ENCODE measurements at regions not wholly inside any gene's neighbourhood (a gene's known extent, or its start where the extent isn't known, plus 50 kb on each side); places are given as distances from the start of the nearest gene placed in this dataset.

- H3K36me3 ChIP-seq, result no peaks in the 10 kb centered on the region
- no peak for TF ChIP-seq CTCF (IDR thresholded peaks at IDR 0.05; ENCODE audit: low read depth, low read length)
Observed at GRCh38 chr6:165191461-165191860, 117.9 kb downstream of the C6orf118 start.

GRCh38 chr6:165186441-165187205 is 122.8 kb downstream of the C6orf118 start:
- Histone ChIP-seq H3K9me3 (no peaks in the 10 kb centered on the region), H3K36me3 (no peaks in the 10 kb centered on the region), H3K4me3 (ENCODE audit: low read depth, low read length) (no peak overlapping the region), H3K4me1 (no peaks in the 10 kb centered on the region), H3K27me3 (no peaks in the 10 kb centered on the region)
- TF ChIP-seq CTCF (IDR thresholded peaks at IDR 0.05; ENCODE audit: low read depth, low read length), result no peak
- no peak for DNase-seq

More at GRCh38 chr6:165191461-165191860, 117.9 kb downstream of the C6orf118 start:
- H3K27me3 ChIP-seq, result no peaks in the 10 kb centered on the region
- DNase-seq, result no peak
- no peak overlapping the region for H3K4me3 ChIP-seq (ENCODE audit: low read depth, low read length)
- H3K4me1 ChIP-seq, result no peaks in the 10 kb centered on the region
- no peaks in the 10 kb centered on the region for H3K9me3 ChIP-seq

- H3K4me1 ChIP-seq, result no peaks in the 10 kb centered on the region
- no peaks in the 10 kb centered on the region for H3K36me3 ChIP-seq
- TF ChIP-seq CTCF (IDR thresholded peaks at IDR 0.05; ENCODE audit: low read depth, low read length), result no peak
- no peaks in the 10 kb centered on the region for H3K27me3 ChIP-seq
- no peak overlapping the region for H3K4me3 ChIP-seq (ENCODE audit: low read depth, low read length)
- no peak for DNase-seq
- no peaks in the 10 kb centered on the region for H3K9me3 ChIP-seq
Observed at GRCh38 chr6:165186041-165186440, 123.4 kb downstream of the C6orf118 start.

- no peak overlapping the region for H3K4me3 ChIP-seq (ENCODE audit: low read depth, low read length)
- no peak for DNase-seq
- no peaks in the 10 kb centered on the region for H3K27me3 ChIP-seq
- H3K4me1 ChIP-seq, result no peaks in the 10 kb centered on the region
- H3K9me3 ChIP-seq, result no peaks in the 10 kb centered on the region
- no peak for TF ChIP-seq CTCF (IDR thresholded peaks at IDR 0.05; ENCODE audit: low read depth, low read length)
- no peaks in the 10 kb centered on the region for H3K36me3 ChIP-seq
Observed at GRCh38 chr6:165184192-165184979, 125.0 kb downstream of the C6orf118 start.

- TF ChIP-seq CTCF (IDR thresholded peaks at IDR 0.05; ENCODE audit: low read depth, low read length), result no peak
- Histone ChIP-seq H3K4me3 (ENCODE audit: low read depth, low read length) (no peak overlapping the region), H3K4me1 (no peaks in the 10 kb centered on the region), H3K27me3 (no peaks in the 10 kb centered on the region), H3K9me3 (no peaks in the 10 kb centered on the region), H3K36me3 (no peaks in the 10 kb centered on the region)
- no peak for DNase-seq
Observed at GRCh38 chr6:165183496-165184140, 125.8 kb downstream of the C6orf118 start.
